K562 (cell line): ENCODE measurements at regions not wholly inside any gene's neighbourhood (a gene's known extent, or its start where the extent isn't known, plus 50 kb on each side); places are given as distances from the start of the nearest gene placed in this dataset.

Source experiments
- ARID2 ChIP-seq: fragments of 450-650 bp; IDR thresholded peaks from 2 replicates; pipeline ENCODE4 v1.6.1; 2017; ENCODE audit warnings: antibody characterized with exemption, mild to moderate bottlenecking
- ARNT ChIP-seq, 2 experiments: fragments of 450-650 bp; IDR thresholded peaks; 2 replicates each; pipeline ENCODE4 v1.6.1; 2016; ENCODE audit warnings: mild to moderate bottlenecking in 1 of 2
- CBFA2T2 ChIP-seq: fragments of 450-650 bp; conservative IDR thresholded peaks from 2 replicates; pipeline ENCODE4 v1.6.1; 2017; ENCODE audit warnings: mild to moderate bottlenecking
- COPS2 ChIP-seq: fragments of 450-650 bp; conservative IDR thresholded peaks from 2 replicates; pipeline ENCODE4 v1.6.1; 2016; ENCODE audit warnings: mild to moderate bottlenecking, moderate library complexity
- LCOR ChIP-seq: sonication (generic); formaldehyde crosslinking; IDR thresholded peaks from 2 replicates; pipeline ENCODE4 v1.8.0; 2022; ENCODE audit warnings: mild to moderate bottlenecking, missing genetic modification reagents
- MBD2 ChIP-seq: sonication (generic); IDR thresholded peaks from 2 replicates; pipeline ENCODE4 v1.6.1; 2016; ENCODE audit warnings: low read depth, borderline replicate concordance
- MECOM ChIP-seq: fragments of 250-450 bp; sonication (Bioruptor Pico); IDR thresholded peaks from 2 replicates; pipeline ENCODE4 v1.8.0; 2022; ENCODE audit warnings: inconsistent platforms
- RUNX1 ChIP-seq: sonication (generic); IDR thresholded peaks from 2 replicates; pipeline ENCODE4 v1.6.1; 2016; ENCODE audit warnings: antibody characterized with exemption, low read depth
- SMAD4 ChIP-seq: fragments of 250-450 bp; sonication (Bioruptor Pico); conservative IDR thresholded peaks from 2 replicates; pipeline ENCODE4 v1.8.0; 2021; ENCODE audit warnings: inconsistent platforms, mild to moderate bottlenecking, moderate library complexity
- SMARCB1 ChIP-seq: IDR thresholded peaks from 2 replicates; pipeline ENCODE4 v1.6.1; 2011; ENCODE audit warnings: improper control_type of control experiment, low read depth; ENCODE audit not compliant: insufficient read length
- ZFP1 ChIP-seq: fragments of 450-650 bp; formaldehyde crosslinking; IDR thresholded peaks from 2 replicates; pipeline ENCODE4 v1.4.0; 2020; ENCODE audit warnings: mild to moderate bottlenecking, mixed read lengths
- TF ChIP-seq, protein P1 (sequence below): fragments of 450-650 bp; IDR thresholded peaks from 2 replicates; pipeline ENCODE4 v1.6.1; 2018; ENCODE audit warnings: mild to moderate bottlenecking, low read depth; ENCODE audit not compliant: partially characterized antibody

- no peak for TF ChIP-seq RUNX1
- no peak for TF ChIP-seq LCOR (CRISPR knock-in tag)
- TF ChIP-seq SMARCB1, result no peak
- TF ChIP-seq SMAD4 (CRISPR knock-in tag), result no peak
- no peak for TF ChIP-seq COPS2
- TF ChIP-seq MBD2, result no peak
- no peak for TF ChIP-seq ARID2
- no peak for TF ChIP-seq ZFP1 (CRISPR knock-in tag)
- TF ChIP-seq, protein P1, sequence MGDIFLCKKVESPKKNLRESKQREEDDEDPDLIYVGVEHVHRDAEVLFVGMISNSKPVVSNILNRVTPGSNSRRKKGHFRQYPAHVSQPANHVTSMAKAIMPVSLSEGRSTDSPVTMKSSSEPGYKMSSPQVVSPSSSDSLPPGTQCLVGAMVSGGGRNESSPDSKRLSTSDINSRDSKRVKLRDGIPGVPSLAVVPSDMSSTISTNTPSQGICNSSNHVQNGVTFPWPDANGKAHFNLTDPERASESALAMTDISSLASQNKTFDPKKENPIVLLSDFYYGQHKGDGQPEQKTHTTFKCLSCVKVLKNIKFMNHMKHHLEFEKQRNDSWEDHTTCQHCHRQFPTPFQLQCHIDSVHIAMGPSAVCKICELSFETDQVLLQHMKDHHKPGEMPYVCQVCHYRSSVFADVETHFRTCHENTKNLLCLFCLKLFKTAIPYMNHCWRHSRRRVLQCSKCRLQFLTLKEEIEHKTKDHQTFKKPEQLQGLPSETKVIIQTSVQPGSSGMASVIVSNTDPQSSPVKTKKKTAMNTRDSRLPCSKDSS, result no peak
- no peak for TF ChIP-seq MECOM
- TF ChIP-seq CBFA2T2, result no peak
- TF ChIP-seq ARNT (IDR thresholded peaks at IDR 0.05), result no peak
Measured at GRCh38 chr5:163658702-163659567, 153.5 kb downstream of the MAT2B start (continued).
